ENCODE measurements at regions not wholly inside any gene's neighbourhood (a gene's known extent, or its start where the extent isn't known, plus 50 kb on each side); places are given as distances from the start of the nearest gene placed in this dataset.

DNA sequence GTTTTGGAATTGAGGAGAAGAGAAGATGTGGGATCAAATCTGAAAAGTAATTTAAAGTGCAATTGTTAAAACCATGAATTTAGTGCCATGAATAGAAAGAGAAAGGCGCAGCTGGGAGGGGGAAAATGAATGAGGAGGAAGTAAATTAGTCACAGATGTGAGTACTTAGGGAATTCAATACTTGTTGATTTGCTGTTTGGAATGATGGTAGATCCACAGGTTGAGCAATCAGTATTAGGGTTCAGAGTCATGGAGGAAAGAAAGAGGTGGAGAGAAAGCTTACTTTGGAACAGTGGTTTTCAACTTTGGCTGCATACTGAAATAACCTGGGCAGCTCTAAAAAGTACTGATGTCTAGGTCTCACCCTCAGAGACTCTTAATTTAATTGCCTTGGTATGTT is 229.7 kb upstream of the ASCC3 start:
- DNase-seq (no peak), ATAC-seq (ENCODE audit: insufficient read depth, low FRiP score) (no peak)
- TF ChIP-seq, protein P1, sequence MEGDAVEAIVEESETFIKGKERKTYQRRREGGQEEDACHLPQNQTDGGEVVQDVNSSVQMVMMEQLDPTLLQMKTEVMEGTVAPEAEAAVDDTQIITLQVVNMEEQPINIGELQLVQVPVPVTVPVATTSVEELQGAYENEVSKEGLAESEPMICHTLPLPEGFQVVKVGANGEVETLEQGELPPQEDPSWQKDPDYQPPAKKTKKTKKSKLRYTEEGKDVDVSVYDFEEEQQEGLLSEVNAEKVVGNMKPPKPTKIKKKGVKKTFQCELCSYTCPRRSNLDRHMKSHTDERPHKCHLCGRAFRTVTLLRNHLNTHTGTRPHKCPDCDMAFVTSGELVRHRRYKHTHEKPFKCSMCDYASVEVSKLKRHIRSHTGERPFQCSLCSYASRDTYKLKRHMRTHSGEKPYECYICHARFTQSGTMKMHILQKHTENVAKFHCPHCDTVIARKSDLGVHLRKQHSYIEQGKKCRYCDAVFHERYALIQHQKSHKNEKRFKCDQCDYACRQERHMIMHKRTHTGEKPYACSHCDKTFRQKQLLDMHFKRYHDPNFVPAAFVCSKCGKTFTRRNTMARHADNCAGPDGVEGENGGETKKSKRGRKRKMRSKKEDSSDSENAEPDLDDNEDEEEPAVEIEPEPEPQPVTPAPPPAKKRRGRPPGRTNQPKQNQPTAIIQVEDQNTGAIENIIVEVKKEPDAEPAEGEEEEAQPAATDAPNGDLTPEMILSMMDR (IDR thresholded peaks at IDR 0.05; ENCODE audit: control extremely low read depth, extremely low read depth): no peak
- Histone ChIP-seq H3K27ac (ENCODE audit: low read depth in 1 of 2, low read length in 1 of 2) (no peak overlapping the region), H3K36me3 (ENCODE audit: control insufficient read depth in 4 of 4, insufficient read depth in 4 of 4, low read length in 4 of 4) (no peaks in the 10 kb centered on the region), H3K9me3 (ENCODE audit: control insufficient read depth in 4 of 4, insufficient read depth in 3 of 4, low read length in 3 of 4) (no peaks in the 10 kb centered on the region), H3K4me1 (ENCODE audit: control insufficient read depth in 5 of 5, insufficient read depth in 5 of 5, low read length in 5 of 5) (no peaks in the 10 kb centered on the region), H3K4me3 (no peak overlapping the region), H3K27me3 (ENCODE audit: control insufficient read depth in 3 of 3, insufficient read depth in 3 of 3, low read length in 2 of 3) (no peaks in the 10 kb centered on the region), H3K9ac (ENCODE audit: insufficient read depth in 1 of 2, low read length in 2 of 2) (no peak overlapping the region)
- WGBS, 2 donors: 75 to 77% methylated on average over 1 of the region's 1 CpG

DNA sequence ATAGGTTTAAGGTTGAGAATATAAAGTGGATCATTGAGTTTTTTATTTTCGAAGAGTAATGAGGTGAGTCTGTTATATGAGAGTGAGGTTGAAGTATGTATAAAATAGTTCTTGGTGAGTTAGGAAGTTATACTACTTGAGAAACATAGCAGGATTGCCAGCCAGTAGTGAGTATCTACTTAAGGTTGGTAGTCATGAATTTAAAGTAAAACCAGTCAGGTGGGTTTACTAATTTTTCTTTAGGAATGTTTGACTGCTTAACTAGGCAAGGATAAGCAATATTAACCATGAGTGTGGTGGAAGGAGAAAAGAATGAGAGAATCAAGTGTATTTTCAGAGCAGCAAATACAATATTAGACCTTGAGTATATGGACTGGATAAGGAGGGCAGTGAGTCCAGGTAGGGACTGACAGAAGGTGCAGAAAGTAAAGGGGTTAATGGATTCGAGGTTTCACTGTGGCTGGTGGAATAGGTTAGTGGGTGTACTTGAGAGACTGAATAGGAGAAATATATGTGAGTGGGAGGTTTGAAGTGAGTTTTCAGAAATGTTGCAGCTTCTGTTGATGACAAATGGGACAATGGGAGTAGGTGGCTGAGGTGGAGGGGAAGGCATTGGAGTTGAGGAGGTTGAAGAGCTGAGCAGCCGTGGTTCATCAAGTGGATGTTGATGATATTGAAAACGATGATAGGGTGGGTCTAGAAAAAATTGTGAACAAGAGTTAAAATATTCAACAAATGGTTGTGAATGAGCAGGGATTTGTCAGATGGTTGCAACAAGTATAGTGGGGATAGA is 232.5 kb upstream of the ASCC3 start:
- Histone ChIP-seq H3K4me1 (ENCODE audit: control insufficient read depth in 5 of 5, insufficient read depth in 5 of 5, low read length in 5 of 5) (no peaks in the 10 kb centered on the region), H3K27ac (ENCODE audit: low read depth in 1 of 2, low read length in 1 of 2) (no peak overlapping the region), H3K27me3 (ENCODE audit: control insufficient read depth in 3 of 3, insufficient read depth in 3 of 3, low read length in 2 of 3) (no peaks in the 10 kb centered on the region), H3K9ac (ENCODE audit: insufficient read depth in 1 of 2, low read length in 2 of 2) (no peak overlapping the region), H3K4me3 (no peak overlapping the region), H3K9me3 (ENCODE audit: control insufficient read depth in 4 of 4, insufficient read depth in 3 of 4, low read length in 3 of 4) (peaks cover 0 to 1% (median 0%) of the 10 kb centered on the region in 4 donors), H3K36me3 (ENCODE audit: control insufficient read depth in 4 of 4, insufficient read depth in 4 of 4, low read length in 4 of 4) (no peaks in the 10 kb centered on the region)
- TF ChIP-seq, protein P1 (IDR thresholded peaks at IDR 0.05; ENCODE audit: control extremely low read depth, extremely low read depth): no peak
- ATAC-seq (ENCODE audit: insufficient read depth, low FRiP score): no peak
- DNase-seq: peak in 2 of 3 donors; percentile 15 to 46
- WGBS, 2 donors: 61 to 76% methylated on average over 4 of the region's 4 CpGs

DNA sequence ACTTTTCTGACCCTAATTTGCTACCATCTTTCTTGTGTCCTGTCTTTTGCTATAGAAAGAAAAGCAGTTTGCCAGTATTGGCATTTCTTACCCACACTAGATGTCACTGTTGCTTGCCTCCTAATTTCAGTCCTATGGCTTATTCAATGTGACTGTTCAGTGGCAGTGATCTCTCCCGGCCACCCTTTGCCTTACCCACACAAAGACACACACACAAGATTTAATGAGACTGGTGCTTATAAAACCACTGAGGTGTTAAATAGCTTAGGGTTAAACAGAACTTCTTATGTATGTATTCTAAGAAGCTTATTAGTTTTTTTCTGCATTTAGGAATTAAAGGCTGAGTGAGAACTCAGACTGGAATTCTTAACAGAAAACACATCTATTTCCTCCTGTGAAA is 233.6 kb upstream of the ASCC3 start:
- H3K9ac ChIP-seq (ENCODE audit: insufficient read depth in 1 of 2, low read length in 2 of 2): no peak overlapping the region
- no peak overlapping the region for H3K27ac ChIP-seq (ENCODE audit: low read depth in 1 of 2, low read length in 1 of 2)
- DNase-seq: peak; percentile 17 to 61 (median 37)
- no peaks in the 10 kb centered on the region for H3K27me3 ChIP-seq (ENCODE audit: control insufficient read depth in 3 of 3, insufficient read depth in 3 of 3, low read length in 2 of 3)
- H3K9me3 ChIP-seq (ENCODE audit: control insufficient read depth in 4 of 4, insufficient read depth in 3 of 4, low read length in 3 of 4): peaks cover 0 to 1% (median 0%) of the 10 kb centered on the region in 4 donors
- TF ChIP-seq, protein P1 (IDR thresholded peaks at IDR 0.05; ENCODE audit: control extremely low read depth, extremely low read depth): no peak
- 0 to 9% methylated on average over 1 of the region's 1 CpG for WGBS, 2 donors
- H3K4me1 ChIP-seq (ENCODE audit: control insufficient read depth in 5 of 5, insufficient read depth in 5 of 5, low read length in 5 of 5): no peaks in the 10 kb centered on the region
- no peak overlapping the region for H3K4me3 ChIP-seq
- H3K36me3 ChIP-seq (ENCODE audit: control insufficient read depth in 4 of 4, insufficient read depth in 4 of 4, low read length in 4 of 4): no peaks in the 10 kb centered on the region
- ATAC-seq (ENCODE audit: insufficient read depth, low FRiP score): peak; percentile 37
